Neural progenitor cell (in vitro differentiated cells): ENCODE measurements at regions not wholly inside any gene's neighbourhood (a gene's known extent, or its start where the extent isn't known, plus 50 kb on each side); places are given as distances from the start of the nearest gene placed in this dataset.
"Not testable (repeated sequence)": the region's sequence is repeated elsewhere in the genome, so short reads cannot be mapped to it uniquely, and the experiment has no call there.

Experiments used
- DNase-seq: peaks from one replicate; pipeline ENCODE4 v3.0.0-alpha.2; 2016; ENCODE audit warnings: low spot score
- H2AFZ ChIP-seq: fragments of 200-600 bp; sonication (generic); replicated peaks from 2 replicates; pipeline ENCODE4 v1.6.1; 2016; ENCODE audit warnings: antibody characterized with exemption
- H3F3A ChIP-seq: fragments of 200-600 bp; sonication (generic); 2 replicates; pipeline ENCODE4 v1.6.1; 2016; ENCODE audit warnings: antibody characterized with exemption, low read depth
- H3K27ac ChIP-seq: fragments of 200-600 bp; sonication (generic); 2 replicates; pipeline ENCODE4 v1.5.1; 2016; ENCODE audit warnings: mild to moderate bottlenecking
- H3K27me3 ChIP-seq: fragments of 200-600 bp; sonication (generic); 2 replicates; pipeline ENCODE4 v1.6.1; 2016; ENCODE audit warnings: mild to moderate bottlenecking, moderate library complexity
- H3K36me3 ChIP-seq: fragments of 200-600 bp; sonication (generic); 2 replicates; pipeline ENCODE4 v1.5.1; 2016
- H3K4me1 ChIP-seq: fragments of 200-600 bp; sonication (generic); 2 replicates; pipeline ENCODE4 v1.6.1; 2016; ENCODE audit warnings: mixed run types
- H3K4me2 ChIP-seq: fragments of 200-600 bp; sonication (generic); 2 replicates; pipeline ENCODE4 v1.6.1; 2016
- H3K4me3 ChIP-seq: fragments of 200-600 bp; sonication (generic); 2 replicates; pipeline ENCODE4 v1.5.1; 2016
- H3K79me2 ChIP-seq: fragments of 200-600 bp; sonication (generic); 2 replicates; pipeline ENCODE4 v1.6.1; 2016; ENCODE audit warnings: low read depth
- H3K9ac ChIP-seq: fragments of 200-600 bp; sonication (generic); 2 replicates; pipeline ENCODE4 v1.6.1; 2016
- H3K9me3 ChIP-seq: fragments of 200-600 bp; sonication (generic); 2 replicates; pipeline ENCODE4 v1.5.1; 2016; ENCODE audit warnings: low read depth
- H4K20me1 ChIP-seq: fragments of 200-600 bp; sonication (generic); 2 replicates; pipeline ENCODE4 v1.6.1; 2016; ENCODE audit warnings: low read depth
- H3K27ac Mint-ChIP-seq: 3 replicates; pipeline ENCODE4 v1.8.0; 2021; ENCODE audit warnings: mixed read lengths
- H3K27me3 Mint-ChIP-seq: 2 replicates; pipeline ENCODE4 v1.8.0; 2022; ENCODE audit warnings: low read depth, mild to moderate bottlenecking, inconsistent platforms, moderate library complexity, mixed read lengths; ENCODE audit not compliant: insufficient read depth
- H3K36me3 Mint-ChIP-seq: 3 replicates; pipeline ENCODE4 v1.8.0; 2021; ENCODE audit warnings: mixed read lengths
- H3K4me1 Mint-ChIP-seq: 3 replicates; pipeline ENCODE4 v1.8.0; 2021; ENCODE audit warnings: mixed read lengths
- H3K4me3 Mint-ChIP-seq: 3 replicates; pipeline ENCODE4 v1.8.0; 2021; ENCODE audit warnings: mild to moderate bottlenecking, moderate library complexity, mixed read lengths
- H3K9me3 Mint-ChIP-seq: 3 replicates; pipeline ENCODE4 v1.8.0; 2020; ENCODE audit warnings: mixed read lengths
- CTCF ChIP-seq: fragments of 200-600 bp; sonication (generic); IDR thresholded peaks from 2 replicates; pipeline ENCODE4 v1.5.1; 2017; ENCODE audit warnings: antibody characterized with exemption, mild to moderate bottlenecking
- EZH2 ChIP-seq: fragments of 200-600 bp; sonication (generic); IDR thresholded peaks from 2 replicates; pipeline ENCODE4 v1.6.1; 2017; ENCODE audit warnings: antibody characterized with exemption, mild to moderate bottlenecking, moderate library complexity
- EZH2phosphoT487 ChIP-seq: fragments of 200-600 bp; sonication (generic); IDR thresholded peaks from 2 replicates; pipeline ENCODE4 v1.6.1; 2017; ENCODE audit warnings: antibody characterized with exemption

- not testable (repeated sequence) for H3K27me3 ChIP-seq, H3K9me3 ChIP-seq, H3K36me3 Mint-ChIP-seq, H3K4me2 ChIP-seq, H2AFZ ChIP-seq, H4K20me1 ChIP-seq, H3K9ac ChIP-seq, H3K27me3 Mint-ChIP-seq, H3K4me1 ChIP-seq, H3K79me2 ChIP-seq, H3K4me1 Mint-ChIP-seq, H3K36me3 ChIP-seq, H3K4me3 Mint-ChIP-seq, H3K27ac Mint-ChIP-seq, H3K27ac ChIP-seq, H3F3A ChIP-seq, DNase-seq, H3K4me3 ChIP-seq
- H3K9me3 Mint-ChIP-seq = peaks cover 27% of the 10 kb centered on the region
Observed at GRCh38 chr14:105707099-105707498, 180.7 kb downstream of the TMEM121 start.

- not testable (repeated sequence) for H3K4me2 ChIP-seq, H3K4me1 Mint-ChIP-seq, H3K27ac Mint-ChIP-seq, H2AFZ ChIP-seq, H3K79me2 ChIP-seq, H3K4me1 ChIP-seq, DNase-seq, H3F3A ChIP-seq, H3K36me3 ChIP-seq, H3K36me3 Mint-ChIP-seq, H3K4me3 ChIP-seq, H3K9me3 ChIP-seq, H3K27ac ChIP-seq, H3K4me3 Mint-ChIP-seq, H4K20me1 ChIP-seq, H3K27me3 Mint-ChIP-seq, H3K9ac ChIP-seq, H3K27me3 ChIP-seq
- peaks cover 23% of the 10 kb centered on the region for H3K9me3 Mint-ChIP-seq
Observed at GRCh38 chr14:105707723-105708151, 181.4 kb downstream of the TMEM121 start.

GRCh38 chr14:105708251-105709134 is 182.1 kb downstream of the TMEM121 start:
- not testable (repeated sequence) for H3K4me1 Mint-ChIP-seq, H3K27me3 ChIP-seq, DNase-seq, H2AFZ ChIP-seq, H3K36me3 Mint-ChIP-seq, H3K9ac ChIP-seq, H3K36me3 ChIP-seq, H3K79me2 ChIP-seq, H3K4me3 Mint-ChIP-seq, H3K27ac ChIP-seq, H3K4me2 ChIP-seq, H4K20me1 ChIP-seq, H3K9me3 ChIP-seq, H3K4me3 ChIP-seq, H3K27ac Mint-ChIP-seq, H3K27me3 Mint-ChIP-seq, H3K4me1 ChIP-seq, H3F3A ChIP-seq
- peaks cover 23% of the 10 kb centered on the region for H3K9me3 Mint-ChIP-seq

- Mint-ChIP-seq H3K9me3 (peaks cover 23% of the 10 kb centered on the region), H3K4me1 (no peaks in the 10 kb centered on the region), H3K36me3 (peaks cover 2% of the 10 kb centered on the region), H3K27me3 (no peaks in the 10 kb centered on the region), H3K4me3 (no peak overlapping the region), H3K27ac (no peak overlapping the region)
- Histone ChIP-seq H3K27me3 (no peaks in the 10 kb centered on the region), H3K4me1 (no peaks in the 10 kb centered on the region), H3K9ac (no peak overlapping the region), H3K4me3 (no peak overlapping the region), H3K27ac (no peak overlapping the region), H3K36me3 (no peaks in the 10 kb centered on the region), H3K79me2 (no peaks in the 10 kb centered on the region), H2AFZ (no peak overlapping the region), H3K4me2 (no peak overlapping the region), H3F3A (no peaks in the 10 kb centered on the region), H4K20me1 (no peaks in the 10 kb centered on the region), H3K9me3 (no peaks in the 10 kb centered on the region)
- no peak for DNase-seq
- no peak for TF ChIP-seq EZH2phosphoT487
- no peak for TF ChIP-seq EZH2
- no peak for TF ChIP-seq CTCF
Observed at GRCh38 chr14:105709281-105710118, 183.1 kb downstream of the TMEM121 start.
